SK-N-SH (cell line): ENCODE measurements at regions not wholly inside any gene's neighbourhood (a gene's known extent, or its start where the extent isn't known, plus 50 kb on each side); places are given as distances from the start of the nearest gene placed in this dataset.

ENCODE experiments used
- CTCF ChIA-PET: fragments of 300-600, 350-600 bp; formaldehyde crosslinking; extraction: SDS; loops from one replicate; lab custom pipeline; 2021; lab: Yijun Ruan, JAX
- POLR2A ChIA-PET: fragments of 350-600 bp; sonication (Branson Sonifier 250); formaldehyde crosslinking; extraction: SDS; loops from one replicate; lab custom pipeline; 2020; ENCODE audit warnings: antibody characterized with exemption, inconsistent platforms; lab: Yijun Ruan, JAX
- DNase-seq: peaks from one replicate; pipeline ENCODE4 v3.0.0; 2012
- H2AFZ ChIP-seq: fragments of 200-600 bp; sonication (generic); 2 replicates; pipeline ENCODE4 v1.8.1; 2016; ENCODE audit warnings: antibody characterized with exemption, mild to moderate bottlenecking, low read depth
- H3F3A ChIP-seq: fragments of 200-600 bp; sonication (generic); replicated peaks from 2 replicates; pipeline ENCODE3; 2016; ENCODE audit warnings: antibody characterized with exemption, mild to moderate bottlenecking; ENCODE audit not compliant: insufficient read depth
- H3K27ac ChIP-seq, 2 experiments: fragments of 200-500 bp in 1 of 2; fragments of 200-600 bp in 1 of 2; sonication (Bioruptor generic) in 1 of 2; sonication (generic), shearing (Covaris generic) in 1 of 2; 2 replicates each; pipeline versions ENCODE4 v1.5.1 to v1.6.1; 2014 to 2016; ENCODE audit warnings: low read depth in 2 of 2, inconsistent platforms in 1 of 2, low read length in 1 of 2, mild to moderate bottlenecking in 1 of 2, mixed read lengths in 1 of 2
- H3K27me3 ChIP-seq: fragments of 200-600 bp; sonication (generic), shearing (Covaris generic); 2 replicates; pipeline ENCODE4 v1.6.1; 2016; ENCODE audit warnings: mixed run types; ENCODE audit not compliant: insufficient read depth
- H3K36me3 ChIP-seq, 2 experiments: fragments of 200-500 bp in 1 of 2; fragments of 200-600 bp in 1 of 2; sonication (Bioruptor generic) in 1 of 2; sonication (generic) in 1 of 2; replicated peaks in 1 of 2; 2 replicates each; pipeline versions ENCODE3 to v1.5.1; 2014 to 2016; ENCODE audit warnings: low read length in 1 of 2, mild to moderate bottlenecking in 1 of 2; ENCODE audit not compliant: insufficient read depth in 2 of 2, control insufficient read depth in 1 of 2
- H3K4me1 ChIP-seq, 2 experiments: fragments of 200-500 bp in 1 of 2; fragments of 200-600 bp in 1 of 2; sonication (Bioruptor generic) in 1 of 2; sonication (generic), shearing (Covaris generic) in 1 of 2; 2 replicates each; pipeline versions ENCODE4 v1.5.1 to v1.6.1; 2014 to 2016; ENCODE audit warnings: low read depth in 1 of 2, low read length in 1 of 2, mixed run types in 1 of 2; ENCODE audit not compliant: insufficient read depth in 2 of 2, control insufficient read depth in 1 of 2
- H3K4me2 ChIP-seq: fragments of 200-600 bp; sonication (generic), shearing (Covaris generic); 2 replicates; pipeline ENCODE4 v1.6.1; 2017; ENCODE audit warnings: mixed run types
- H3K4me3 ChIP-seq, 2 experiments: fragments of 200-500 bp in 1 of 2; fragments of 200-600 bp in 1 of 2; sonication (Bioruptor generic) in 1 of 2; sonication (generic), shearing (Covaris generic) in 1 of 2; 2 replicates each; pipeline versions ENCODE4 v1.5.1 to v1.8.1; 2014 to 2016; ENCODE audit warnings: low read depth in 2 of 2, inconsistent platforms in 1 of 2, low read length in 1 of 2, mild to moderate bottlenecking in 1 of 2, mixed read lengths in 1 of 2, moderate library complexity in 1 of 2
- H3K79me2 ChIP-seq: fragments of 200-600 bp; sonication (generic); 2 replicates; pipeline ENCODE4 v1.8.1; 2017; ENCODE audit warnings: mild to moderate bottlenecking; ENCODE audit not compliant: insufficient read depth
- H3K9ac ChIP-seq: fragments of 200-600 bp; sonication (generic); 2 replicates; pipeline ENCODE4 v1.6.1; 2017; ENCODE audit warnings: mixed run types
- H3K9me2 ChIP-seq: fragments of 200-600 bp; sonication (generic); 2 replicates; pipeline ENCODE4 v1.6.1; 2017; ENCODE audit warnings: mixed run types
- H3K9me3 ChIP-seq: fragments of 200-600 bp; sonication (generic); 2 replicates; pipeline ENCODE4 v1.6.1; 2017; ENCODE audit warnings: mixed run types, mild to moderate bottlenecking, moderate library complexity
- H4K20me1 ChIP-seq: fragments of 200-600 bp; sonication (generic); 2 replicates; pipeline ENCODE4 v1.6.1; 2017; ENCODE audit warnings: mild to moderate bottlenecking, mixed run types; ENCODE audit not compliant: insufficient read depth
- GABPA ChIP-seq: IDR thresholded peaks from 2 replicates; pipeline ENCODE4 v1.4.0; 2012; ENCODE audit warnings: low read depth, mild to moderate bottlenecking
- GATA2 ChIP-seq: sonication (generic); formaldehyde crosslinking; IDR thresholded peaks from 2 replicates; pipeline ENCODE4 v1.5.0; 2020; ENCODE audit warnings: mild to moderate bottlenecking, missing genetic modification reagents
- NRF1 ChIP-seq: IDR thresholded peaks from 2 replicates; pipeline ENCODE4 v1.6.1; 2012; ENCODE audit warnings: low read depth, mild to moderate bottlenecking, low read length
- POLR2AphosphoS5 ChIP-seq: IDR thresholded peaks from 2 replicates; pipeline ENCODE4 v1.6.1; 2012; ENCODE audit warnings: low read depth, low read length
- SMC3 ChIP-seq: IDR thresholded peaks from 2 replicates; pipeline ENCODE4 v1.6.1; 2012; ENCODE audit warnings: low read depth, low read length, improper control_type of control experiment
- TCF12 ChIP-seq: IDR thresholded peaks from 2 replicates; pipeline ENCODE4 v1.4.0; 2012
- WGBS: methylation state at CpG from one replicate; pipeline ENCODE4 v1.1.6; 2017; ENCODE audit warnings: low lambda C conversion rate; 5-methylcytosine and 5-hydroxymethylcytosine counted together
- TF ChIP-seq, protein P1 (sequence below): IDR thresholded peaks from 2 replicates; pipeline ENCODE4 v1.4.0; 2012; ENCODE audit warnings: low read depth
- TF ChIP-seq, protein P2 (sequence below): IDR thresholded peaks from 2 replicates; pipeline ENCODE4; 2012
- TF ChIP-seq, protein P3 (sequence below): IDR thresholded peaks from 2 replicates; pipeline ENCODE4 v1.4.0; 2012; ENCODE audit warnings: low read depth, borderline replicate concordance
- TF ChIP-seq, protein P4 (sequence below): IDR thresholded peaks from 2 replicates; pipeline ENCODE4 v1.6.1; 2012; ENCODE audit warnings: mild to moderate bottlenecking, low read depth, low read length, moderate library complexity

DNA sequence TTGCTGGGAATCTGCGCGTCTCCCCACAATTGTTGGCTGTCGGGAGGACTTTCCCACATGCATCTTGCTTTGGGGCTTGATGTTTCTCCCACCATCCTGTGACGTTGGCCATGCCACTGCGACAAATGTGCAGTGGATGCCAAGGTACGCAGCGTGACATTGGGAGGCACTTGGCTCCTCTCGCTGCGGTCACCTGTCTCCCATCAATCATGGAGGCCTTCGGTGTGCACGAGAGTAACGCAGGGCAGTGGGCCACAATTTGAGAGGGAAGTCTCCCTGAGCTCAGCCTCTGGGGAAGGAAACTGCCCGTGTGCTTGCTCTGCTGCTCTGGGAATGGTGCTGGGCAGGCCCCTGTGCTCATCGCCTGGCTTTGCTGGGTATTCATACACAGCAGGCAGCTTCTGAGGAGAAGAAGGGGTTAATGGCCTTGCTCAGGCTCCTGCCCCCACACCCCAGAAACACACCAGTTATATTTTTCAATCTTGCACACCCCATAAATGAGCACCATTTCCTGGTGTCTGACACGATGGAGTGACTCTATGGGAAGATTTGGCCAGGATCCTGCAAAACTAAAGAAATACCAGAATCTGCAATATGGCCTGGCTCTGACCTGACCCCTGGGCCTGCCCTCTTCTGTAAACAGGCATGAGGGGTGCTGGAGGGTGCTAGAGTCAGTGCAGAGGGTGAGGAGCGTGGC lies 153.5 kb downstream of the ADAMTS15 start:
- no peaks in the 10 kb centered on the region for H3K36me3 ChIP-seq
- CTCF ChIA-PET, result no interaction called here
- no peaks in the 10 kb centered on the region for H3K79me2 ChIP-seq
- no peak overlapping the region for H3K4me3 ChIP-seq
- no peaks in the 10 kb centered on the region for H4K20me1 ChIP-seq
- H3K9me2 ChIP-seq, result no peaks in the 10 kb centered on the region
- H3F3A ChIP-seq, result peaks cover 6% of the 10 kb centered on the region
- H3K9me3 ChIP-seq, result no peaks in the 10 kb centered on the region
- H3K4me1 ChIP-seq, result peaks cover 6 to 12% of the 10 kb centered on the region in 2 experiments; a peak in 3 of 4 replicates
- H3K4me2 ChIP-seq, result no peak overlapping the region
- no peaks in the 10 kb centered on the region for H3K27me3 ChIP-seq
- no peak overlapping the region for H3K9ac ChIP-seq
- H2AFZ ChIP-seq, result no peak overlapping the region
- POLR2A ChIA-PET, result no interaction called here
- 93% methylated on average over 12 of the region's 16 CpGs for WGBS
- TF ChIP-seq SMC3 (no peak), GATA2 (CRISPR knock-in tag) (no peak), POLR2AphosphoS5 (no peak)
- TF ChIP-seq, protein P1, sequence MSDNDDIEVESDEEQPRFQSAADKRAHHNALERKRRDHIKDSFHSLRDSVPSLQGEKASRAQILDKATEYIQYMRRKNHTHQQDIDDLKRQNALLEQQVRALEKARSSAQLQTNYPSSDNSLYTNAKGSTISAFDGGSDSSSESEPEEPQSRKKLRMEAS, result no peak
- TF ChIP-seq, protein P2, sequence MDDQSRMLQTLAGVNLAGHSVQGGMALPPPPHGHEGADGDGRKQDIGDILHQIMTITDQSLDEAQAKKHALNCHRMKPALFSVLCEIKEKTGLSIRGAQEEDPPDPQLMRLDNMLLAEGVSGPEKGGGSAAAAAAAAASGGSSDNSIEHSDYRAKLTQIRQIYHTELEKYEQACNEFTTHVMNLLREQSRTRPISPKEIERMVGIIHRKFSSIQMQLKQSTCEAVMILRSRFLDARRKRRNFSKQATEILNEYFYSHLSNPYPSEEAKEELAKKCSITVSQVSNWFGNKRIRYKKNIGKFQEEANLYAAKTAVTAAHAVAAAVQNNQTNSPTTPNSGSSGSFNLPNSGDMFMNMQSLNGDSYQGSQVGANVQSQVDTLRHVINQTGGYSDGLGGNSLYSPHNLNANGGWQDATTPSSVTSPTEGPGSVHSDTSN, result no peak
- TF ChIP-seq, protein P3, sequence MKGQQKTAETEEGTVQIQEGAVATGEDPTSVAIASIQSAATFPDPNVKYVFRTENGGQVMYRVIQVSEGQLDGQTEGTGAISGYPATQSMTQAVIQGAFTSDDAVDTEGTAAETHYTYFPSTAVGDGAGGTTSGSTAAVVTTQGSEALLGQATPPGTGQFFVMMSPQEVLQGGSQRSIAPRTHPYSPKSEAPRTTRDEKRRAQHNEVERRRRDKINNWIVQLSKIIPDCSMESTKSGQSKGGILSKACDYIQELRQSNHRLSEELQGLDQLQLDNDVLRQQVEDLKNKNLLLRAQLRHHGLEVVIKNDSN, result no peak
- peak overlapping the region in 1 of 2 experiments; percentile 25; a peak in 1 of 4 replicates for H3K27ac ChIP-seq
- DNase-seq, result no peak

DNA sequence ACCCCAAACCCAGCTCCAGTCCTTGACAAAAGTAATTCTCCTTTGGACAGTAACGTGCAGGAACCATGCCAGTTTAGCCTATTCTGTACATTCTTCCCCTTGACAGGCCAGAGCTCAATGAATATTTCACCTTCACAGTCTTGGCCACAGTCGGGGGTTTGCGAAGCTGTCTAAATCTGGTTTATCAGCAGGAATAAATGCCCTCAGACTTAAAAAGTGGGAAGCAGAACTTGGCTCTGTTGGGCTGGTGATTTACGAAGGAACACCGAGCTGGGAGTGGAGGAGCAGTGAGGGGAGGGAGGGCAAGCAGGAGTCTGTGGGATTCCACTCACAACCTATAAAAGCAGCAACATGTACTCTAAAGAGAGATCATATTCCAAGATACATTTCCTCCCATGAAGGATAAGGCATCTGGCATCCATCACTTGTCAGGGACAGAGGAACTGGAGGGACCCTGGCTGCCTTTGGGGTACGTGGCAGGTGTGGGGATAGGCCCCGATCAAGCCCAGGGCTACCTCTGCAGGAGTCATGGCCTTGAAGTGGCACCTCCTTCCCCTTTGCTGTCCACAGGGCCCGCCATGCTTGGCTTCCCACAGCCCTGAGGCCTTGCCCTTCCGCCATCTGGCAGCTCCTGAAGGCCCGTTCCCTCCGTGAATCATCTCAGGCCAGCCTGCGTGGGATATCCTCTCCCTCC lies 154.3 kb downstream of the ADAMTS15 start:
- no peak overlapping the region for H3K9ac ChIP-seq
- H3K4me1 ChIP-seq, result peaks cover 6 to 13% of the 10 kb centered on the region in 2 experiments; a peak in 3 of 4 replicates
- no peaks in the 10 kb centered on the region for H4K20me1 ChIP-seq
- POLR2A ChIA-PET, result no interaction called here
- CTCF ChIA-PET, result interaction anchor here (0.8 to 1.9 kb wide), 2 partner anchors 32 to 259 kb away, joined by 3 to 6 read pairs; no protein-coding TSS in a partner anchor
- H3K36me3 ChIP-seq, result no peaks in the 10 kb centered on the region
- peak; percentile 37 for DNase-seq
- H3K79me2 ChIP-seq, result no peaks in the 10 kb centered on the region
- no peaks in the 10 kb centered on the region for H3K9me3 ChIP-seq
- peaks cover 6% of the 10 kb centered on the region for H3F3A ChIP-seq
- no peaks in the 10 kb centered on the region for H3K9me2 ChIP-seq
- no peak overlapping the region for H3K4me2 ChIP-seq
- no peak overlapping the region; a peak in 1 of 4 replicates for H3K27ac ChIP-seq
- no peak overlapping the region for H2AFZ ChIP-seq
- no peaks in the 10 kb centered on the region for H3K27me3 ChIP-seq
- no peak overlapping the region for H3K4me3 ChIP-seq
- TF ChIP-seq NRF1 (no peak), GABPA (no peak), TCF12 (peak; percentile 61), GATA2 (CRISPR knock-in tag) (0 out of 2 replicates have a peak, but pooled peaks have one; percentile 24)
- TF ChIP-seq, protein P4, sequence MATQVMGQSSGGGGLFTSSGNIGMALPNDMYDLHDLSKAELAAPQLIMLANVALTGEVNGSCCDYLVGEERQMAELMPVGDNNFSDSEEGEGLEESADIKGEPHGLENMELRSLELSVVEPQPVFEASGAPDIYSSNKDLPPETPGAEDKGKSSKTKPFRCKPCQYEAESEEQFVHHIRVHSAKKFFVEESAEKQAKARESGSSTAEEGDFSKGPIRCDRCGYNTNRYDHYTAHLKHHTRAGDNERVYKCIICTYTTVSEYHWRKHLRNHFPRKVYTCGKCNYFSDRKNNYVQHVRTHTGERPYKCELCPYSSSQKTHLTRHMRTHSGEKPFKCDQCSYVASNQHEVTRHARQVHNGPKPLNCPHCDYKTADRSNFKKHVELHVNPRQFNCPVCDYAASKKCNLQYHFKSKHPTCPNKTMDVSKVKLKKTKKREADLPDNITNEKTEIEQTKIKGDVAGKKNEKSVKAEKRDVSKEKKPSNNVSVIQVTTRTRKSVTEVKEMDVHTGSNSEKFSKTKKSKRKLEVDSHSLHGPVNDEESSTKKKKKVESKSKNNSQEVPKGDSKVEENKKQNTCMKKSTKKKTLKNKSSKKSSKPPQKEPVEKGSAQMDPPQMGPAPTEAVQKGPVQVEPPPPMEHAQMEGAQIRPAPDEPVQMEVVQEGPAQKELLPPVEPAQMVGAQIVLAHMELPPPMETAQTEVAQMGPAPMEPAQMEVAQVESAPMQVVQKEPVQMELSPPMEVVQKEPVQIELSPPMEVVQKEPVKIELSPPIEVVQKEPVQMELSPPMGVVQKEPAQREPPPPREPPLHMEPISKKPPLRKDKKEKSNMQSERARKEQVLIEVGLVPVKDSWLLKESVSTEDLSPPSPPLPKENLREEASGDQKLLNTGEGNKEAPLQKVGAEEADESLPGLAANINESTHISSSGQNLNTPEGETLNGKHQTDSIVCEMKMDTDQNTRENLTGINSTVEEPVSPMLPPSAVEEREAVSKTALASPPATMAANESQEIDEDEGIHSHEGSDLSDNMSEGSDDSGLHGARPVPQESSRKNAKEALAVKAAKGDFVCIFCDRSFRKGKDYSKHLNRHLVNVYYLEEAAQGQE, result no peak
- TF ChIP-seq, protein P2, result peak; percentile 30; the same call in 1 of the 2 replicates
- WGBS, result 84% methylated on average over 11 of the region's 12 CpGs
